Erythroblast (primary cell): ENCODE measurements at regions not wholly inside any gene's neighbourhood (a gene's known extent, or its start where the extent isn't known, plus 50 kb on each side); places are given as distances from the start of the nearest gene placed in this dataset.

Experiments
- GATA1 ChIP-seq: IDR thresholded peaks from 2 replicates; pipeline ENCODE4 v1.6.1; 2011; ENCODE audit warnings: low read depth, mild to moderate bottlenecking, control low read depth, low read length, moderate library complexity
- POLR2A ChIP-seq: IDR thresholded peaks from 2 replicates; pipeline ENCODE4 v1.6.1; 2011; ENCODE audit warnings: mild to moderate bottlenecking, low read length

DNA sequence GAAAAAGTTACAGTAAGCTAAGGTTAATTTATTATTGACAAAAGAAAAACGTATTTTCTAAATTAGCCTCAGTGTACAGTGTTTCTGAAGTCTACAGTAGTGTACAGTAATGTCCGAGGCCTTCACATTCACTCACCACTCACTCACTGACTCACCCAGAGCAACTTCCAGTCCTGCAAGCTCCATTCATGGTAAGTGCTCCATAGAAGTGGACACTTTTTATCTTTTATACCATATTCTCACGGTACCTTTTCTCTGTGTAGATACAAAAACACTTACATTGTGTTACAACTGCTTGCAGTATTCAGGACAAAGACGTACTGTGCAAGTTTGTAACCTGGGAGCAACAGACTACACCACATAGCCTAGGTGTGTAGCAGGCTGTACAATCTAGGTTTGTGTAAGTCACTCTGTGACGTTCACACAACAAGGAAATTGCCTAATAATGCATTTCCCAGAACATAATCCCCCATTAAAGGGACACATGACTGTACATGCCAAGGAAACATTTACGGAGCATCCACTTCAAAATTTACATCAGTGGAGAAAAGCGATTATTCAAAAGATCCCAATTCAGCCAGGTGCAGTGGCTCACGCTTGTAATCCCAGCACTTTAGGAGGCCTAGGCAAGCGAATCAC, 133.4 kb downstream of the BANF2 start:
- TF ChIP-seq POLR2A (no peak), GATA1 (no peak)
